Stimulated activated CD4-positive, alpha-beta T cell treated with anti-CD3 and anti-CD28 coated beads, Interleukin-2, amount 100 ng/mL, for 48 hours (primary cell): ENCODE measurements at regions not wholly inside any gene's neighbourhood (a gene's known extent, or its start where the extent isn't known, plus 50 kb on each side); places are given as distances from the start of the nearest gene placed in this dataset.
"Not testable (repeated sequence)": the region's sequence is repeated elsewhere in the genome, so short reads cannot be mapped to it uniquely, and the experiment has no call there.

Source experiments
- DNase-seq, 2 donors: peaks; one replicate each; pipeline ENCODE4 v3.0.0-alpha.2; 2020

DNA sequence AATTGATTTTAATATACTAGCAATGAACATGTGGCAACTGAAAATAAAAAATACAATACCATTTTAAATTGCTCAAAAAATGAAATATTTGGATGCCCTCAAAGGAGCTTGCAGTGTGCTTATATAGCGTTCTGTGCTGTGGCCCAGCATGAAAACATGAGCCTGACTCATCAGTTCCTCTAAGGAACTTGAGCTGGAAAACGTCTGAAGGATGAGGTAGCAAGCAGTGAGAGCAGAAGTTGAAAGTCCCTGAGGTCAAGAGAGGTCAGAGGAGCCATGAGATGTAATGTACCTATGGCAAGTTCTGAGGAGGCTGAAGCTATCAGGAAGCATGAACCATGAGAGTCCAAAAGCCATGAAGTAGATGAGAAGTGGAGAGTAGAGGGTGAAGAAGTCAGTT is 59.7 kb downstream of the HMGB3 start:
- no peak for DNase-seq

DNA sequence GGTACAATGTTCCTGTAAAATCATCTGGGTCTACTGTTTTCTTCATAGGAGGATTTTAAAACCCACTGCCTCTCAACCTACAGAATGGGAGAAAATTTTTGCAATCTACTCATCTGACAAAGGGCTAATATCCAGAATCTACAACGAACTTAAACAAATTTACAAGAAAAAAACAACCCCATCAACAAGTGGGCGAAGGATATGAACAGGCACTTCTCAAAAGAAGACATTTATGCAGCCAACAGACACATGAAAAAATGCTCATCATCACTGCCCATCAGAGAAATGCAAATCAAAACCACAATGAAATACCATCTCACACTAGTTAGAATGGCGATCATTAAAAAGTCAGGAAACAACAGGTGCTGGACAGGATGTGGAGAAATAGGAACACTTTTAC is 83.2 kb downstream of the HMGB3 start:
- not testable (repeated sequence) for DNase-seq

DNA sequence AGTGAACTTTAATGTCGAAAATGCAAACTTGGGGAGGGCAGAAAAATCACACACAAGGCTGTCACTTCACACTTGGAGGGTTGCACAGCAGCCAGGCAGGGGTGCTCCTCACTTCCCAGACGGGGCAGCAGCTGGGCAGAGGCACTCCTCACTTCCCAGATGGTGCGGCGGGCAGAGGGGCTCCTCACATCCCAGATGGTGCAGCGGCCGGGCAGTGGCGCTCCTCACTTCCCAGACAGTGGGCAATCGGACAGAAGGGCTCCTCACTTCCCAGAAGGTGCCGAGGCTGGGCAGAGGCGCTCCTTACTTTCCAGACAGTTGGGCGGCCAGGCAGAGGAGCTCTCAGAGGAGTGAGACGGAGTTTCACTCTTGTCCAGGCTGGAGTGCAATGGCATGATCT is 90.6 kb downstream of the HMGB3 start:
- DNase-seq = no peak

DNA sequence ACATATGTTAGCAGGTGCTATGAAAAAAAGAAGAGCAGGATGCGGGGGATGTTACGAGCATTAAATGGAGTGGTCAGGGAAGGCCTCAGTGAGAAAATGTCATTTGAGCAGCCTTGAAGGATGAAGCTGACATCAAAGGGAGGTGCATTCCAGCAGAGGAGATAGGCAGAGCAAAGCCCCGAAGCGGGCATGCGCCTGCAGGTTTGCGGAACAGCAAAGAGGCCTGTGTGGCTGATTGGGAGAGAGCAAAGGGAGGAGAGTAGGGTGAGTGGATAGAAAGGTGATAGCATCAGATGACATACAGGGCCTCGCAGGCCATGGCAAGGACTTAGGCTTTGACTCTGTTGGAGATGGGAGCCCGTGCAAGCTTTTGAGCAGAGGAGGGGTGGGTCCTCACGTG is 95.4 kb upstream of the GPR50 start:
- no peak for DNase-seq

DNA sequence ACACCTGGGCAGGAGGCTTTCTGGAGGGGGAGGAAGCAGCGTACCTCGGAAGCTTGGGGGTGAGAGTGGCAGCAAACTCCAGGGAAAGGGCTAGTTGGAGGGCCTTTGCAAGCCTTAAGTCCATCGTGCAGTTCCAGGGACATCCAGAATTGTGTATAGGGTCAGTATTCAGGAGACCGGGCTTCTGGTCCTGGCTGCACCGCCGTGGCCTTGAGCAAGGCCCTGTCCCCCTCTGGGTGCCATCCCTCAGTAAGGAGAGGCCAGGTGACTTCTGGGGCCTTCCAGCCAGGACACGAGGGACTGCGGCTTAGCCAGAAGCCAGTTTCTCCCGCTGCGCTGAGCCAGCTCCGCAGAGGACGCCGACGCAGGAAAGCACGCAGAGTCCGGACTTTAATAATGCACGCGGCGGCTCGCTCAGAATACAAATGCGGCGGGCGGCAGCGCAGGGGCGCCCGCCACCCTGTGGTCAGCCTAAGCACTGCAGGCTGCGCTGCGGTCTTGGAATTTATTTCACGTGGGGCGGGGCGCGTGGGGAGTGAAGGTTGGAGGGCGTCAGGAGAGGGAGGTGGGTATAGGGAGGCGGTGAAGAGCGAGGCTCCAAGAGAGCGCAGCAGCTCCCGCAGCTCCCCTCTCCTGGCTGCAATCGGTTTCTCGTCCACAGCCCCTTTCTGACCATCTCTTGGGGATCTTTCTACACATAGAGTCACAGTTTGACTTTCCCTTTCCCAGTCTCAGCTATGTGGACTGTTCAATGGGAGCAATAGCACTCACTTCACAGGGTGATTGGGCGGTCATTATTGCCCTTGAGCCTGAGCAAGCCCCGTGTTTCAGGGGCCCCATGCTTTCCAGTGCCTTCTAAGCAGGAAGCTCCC is 94.1 kb upstream of the GPR50 start:
- peak; percentile 33 to 64 for DNase-seq

DNA sequence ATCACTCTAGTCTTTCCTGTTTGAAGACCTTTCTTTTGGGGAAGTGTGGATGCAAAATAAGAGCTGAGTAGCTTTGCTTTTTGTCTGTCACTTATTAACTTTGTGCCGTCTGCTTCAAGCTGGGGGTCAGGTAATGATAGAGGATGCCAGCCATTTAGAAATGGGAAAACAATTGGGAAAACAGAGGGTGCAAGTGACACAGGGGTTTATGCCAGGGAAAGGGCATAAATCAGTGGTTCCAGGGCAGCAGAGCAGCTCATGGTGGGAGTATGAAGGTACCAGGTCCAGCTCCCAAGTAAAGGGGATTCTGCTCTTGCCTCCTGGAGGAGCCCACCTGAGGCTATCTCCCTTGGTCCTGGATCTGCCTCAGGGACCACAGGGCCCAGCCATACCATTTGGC is 91.9 kb upstream of the GPR50 start:
- DNase-seq = no peak

DNA sequence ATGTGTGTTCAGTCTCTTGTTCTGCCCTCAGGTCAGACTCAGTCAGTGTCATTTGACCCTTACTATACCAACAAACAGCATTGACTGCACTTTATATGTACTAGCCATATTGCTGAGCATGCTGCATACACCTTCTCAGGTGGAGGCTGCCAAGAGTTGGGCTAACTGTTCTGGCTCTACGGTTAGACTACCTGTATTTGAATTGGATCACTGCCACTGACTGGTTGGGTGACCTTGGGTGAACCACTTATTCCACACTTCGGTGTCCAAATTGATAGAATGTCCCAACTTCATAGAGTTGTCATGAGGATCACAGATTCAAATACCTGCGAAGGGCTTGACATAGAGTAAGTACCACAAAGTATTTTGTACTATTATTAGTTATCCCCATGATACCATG is 91.2 kb upstream of the GPR50 start:
- no peak for DNase-seq

DNA sequence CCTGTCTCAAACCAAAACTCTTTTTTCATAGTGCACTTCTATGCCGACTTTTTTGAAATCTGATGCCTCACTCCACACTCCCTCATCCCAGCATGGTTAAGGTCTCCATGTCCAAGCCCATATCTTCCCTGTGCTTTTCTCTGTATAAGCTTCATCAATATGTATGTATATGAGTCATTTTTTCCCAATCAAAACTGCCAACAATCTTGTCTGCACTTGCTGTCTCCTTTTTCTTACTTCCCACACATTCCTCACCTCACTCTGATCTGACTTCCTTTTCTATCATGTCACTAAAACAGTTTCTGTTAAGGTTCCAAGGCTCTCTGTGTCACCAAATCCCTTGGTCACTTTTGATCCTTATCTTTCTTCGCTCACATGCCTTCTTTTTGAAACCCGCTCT is 88.2 kb upstream of the GPR50 start:
- DNase-seq = no peak

DNA sequence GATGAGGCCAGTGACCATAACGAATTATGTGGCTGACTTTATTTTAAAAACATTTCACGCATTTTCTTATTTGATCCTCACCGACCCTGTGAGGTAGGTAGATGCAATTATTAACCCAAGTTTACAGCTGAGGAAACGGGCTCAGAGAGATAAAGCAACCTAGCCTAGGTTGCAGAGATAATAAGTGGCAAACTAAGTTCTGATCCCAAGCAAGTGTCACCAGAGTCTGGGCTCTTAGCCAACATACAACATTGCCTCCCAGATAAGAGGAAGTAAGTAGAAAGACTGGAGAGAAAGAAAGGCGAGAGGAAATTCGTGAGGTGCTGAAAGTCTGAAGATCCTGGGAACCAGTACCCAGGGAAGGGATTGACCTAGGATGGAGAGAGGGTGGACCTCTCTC is 77.4 kb upstream of the GPR50 start:
- no peak for DNase-seq

DNA sequence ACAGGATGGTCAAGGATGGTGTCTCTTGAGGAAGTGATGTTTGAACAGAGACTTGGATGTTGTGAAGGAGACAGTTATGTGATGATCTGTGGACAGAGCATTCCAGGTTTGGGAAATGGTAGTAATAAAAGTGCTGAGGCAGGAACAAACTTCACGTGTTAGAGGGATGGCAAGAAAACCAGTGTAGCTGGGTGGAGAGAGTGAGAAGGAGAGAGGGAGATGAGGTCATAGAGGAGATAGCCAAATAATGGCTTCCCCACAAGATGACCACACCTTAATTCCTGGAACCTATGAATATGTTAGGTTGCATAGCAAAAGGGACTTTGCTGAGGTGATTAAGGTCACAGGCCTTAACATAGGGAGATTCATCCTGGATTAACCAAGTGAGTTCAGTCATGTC is 75.6 kb upstream of the GPR50 start:
- no peak for DNase-seq

DNA sequence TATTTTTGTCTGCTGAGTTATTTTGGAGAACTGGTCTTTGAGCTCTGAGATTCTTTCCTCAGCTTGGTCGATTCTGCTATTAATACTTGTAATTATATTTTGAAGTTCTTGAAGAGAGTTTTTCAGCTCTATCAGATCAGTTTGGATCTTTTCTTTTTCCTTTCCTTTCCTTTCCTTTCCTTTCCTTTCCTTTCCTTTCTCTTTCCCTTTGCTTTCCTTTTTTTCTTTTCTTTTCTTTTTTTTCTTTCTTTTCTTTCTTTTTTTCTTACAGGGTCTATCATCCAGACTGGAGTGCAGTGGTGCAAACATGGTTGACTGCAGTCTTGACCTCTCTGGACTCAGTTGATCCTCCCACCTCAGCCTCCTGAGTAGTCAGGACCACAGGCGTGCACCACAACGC is 63.2 kb upstream of the GPR50 start:
- DNase-seq = not testable (repeated sequence)
